Panc1 (cell line): ENCODE measurements at regions not wholly inside any gene's neighbourhood (a gene's known extent, or its start where the extent isn't known, plus 50 kb on each side); places are given as distances from the start of the nearest gene placed in this dataset.

Experiments
- ATAC-seq: fragments of 200-7000 bp; cut with Tn5 transposase; 2 replicates; pipeline ENCODE4 v1.9.1; 2020; ENCODE audit warnings: mild to moderate bottlenecking, moderate library complexity
- BruUV-seq: library from RNA; stranded (reverse); fragments of 400-500 nt; replicated peaks from 2 replicates; lab custom pipeline; 2021; lab: Mats Ljungman, UMichigan
- CTCF ChIA-PET: fragments of 300-600 bp; sonication (Branson Sonifier 250); formaldehyde crosslinking; loops from one replicate; lab custom pipeline; 2022; ENCODE audit warnings: antibody characterized with exemption; lab: Charles Lee
- POLR2A ChIA-PET: fragments of 300-600 bp; sonication (Branson Sonifier 250); formaldehyde crosslinking; loops from one replicate; lab custom pipeline; 2022; ENCODE audit warnings: antibody characterized with exemption; lab: Charles Lee
- DNase-seq: peaks from one replicate; pipeline ENCODE4 v3.0.0-alpha.2; 2010; ENCODE audit warnings: low read depth, low spot score
- H3K27ac ChIP-seq: 2 replicates; pipeline ENCODE4 v1.5.1; 2011; ENCODE audit warnings: mild to moderate bottlenecking, low read length, inconsistent platforms
- H3K27me3 ChIP-seq: fragments of 200-500 bp; sonication (Bioruptor generic); 2 replicates; pipeline ENCODE4 v1.6.0; 2014; ENCODE audit warnings: low read length, inconsistent platforms; ENCODE audit not compliant: control insufficient read depth, insufficient read depth
- H3K36me3 ChIP-seq: fragments of 200-500 bp; sonication (Bioruptor generic); 2 replicates; pipeline ENCODE4 v1.5.1; 2014; ENCODE audit warnings: inconsistent platforms, mild to moderate bottlenecking, low read length, moderate library complexity; ENCODE audit not compliant: control insufficient read depth, insufficient read depth
- H3K4me1 ChIP-seq: 2 replicates; pipeline ENCODE4 v1.5.1; 2011; ENCODE audit warnings: inconsistent platforms, mild to moderate bottlenecking, low read length, moderate library complexity; ENCODE audit not compliant: control insufficient read depth, insufficient read depth
- H3K4me3 ChIP-seq, 2 experiments: 2 replicates each; pipeline ENCODE4 v1.5.1; 2011 to 2012; ENCODE audit warnings: low read depth in 2 of 2, low read length in 2 of 2, mild to moderate bottlenecking in 2 of 2, inconsistent platforms in 1 of 2, moderate library complexity in 1 of 2
- H3K9me3 ChIP-seq: fragments of 200-500 bp; sonication (Bioruptor generic); 2 replicates; pipeline ENCODE4 v1.5.1; 2014; ENCODE audit warnings: low read depth, mild to moderate bottlenecking, inconsistent platforms, low read length, moderate library complexity; ENCODE audit not compliant: control insufficient read depth, insufficient read depth
- CTCF ChIP-seq: fragments of 450-650 bp; IDR thresholded peaks from 2 replicates; pipeline ENCODE4 v1.5.1; 2017; ENCODE audit warnings: mild to moderate bottlenecking
- POLR2AphosphoS5 ChIP-seq: IDR thresholded peaks from 2 replicates; pipeline ENCODE4 v1.6.1; 2012; ENCODE audit warnings: mild to moderate bottlenecking, low read depth, low read length, moderate library complexity
- REST ChIP-seq, 2 experiments: IDR thresholded peaks; 2 replicates each; pipeline ENCODE4 v1.6.1; 2011 to 2012; ENCODE audit warnings: low read depth in 2 of 2, control low read depth in 1 of 2, low read length in 1 of 2, mild to moderate bottlenecking in 1 of 2, moderate library complexity in 1 of 2; ENCODE audit not compliant: insufficient read depth in 1 of 2
- SIN3A ChIP-seq: IDR thresholded peaks from 2 replicates; pipeline ENCODE4 v1.6.1; 2012; ENCODE audit warnings: low read depth, mild to moderate bottlenecking, low read length, moderate library complexity, borderline replicate concordance; ENCODE audit not compliant: insufficient read depth
- TCF7L2 ChIP-seq: IDR thresholded peaks from 2 replicates; pipeline ENCODE4 v1.6.1; 2011; ENCODE audit warnings: mild to moderate bottlenecking, low read depth, low read length, inconsistent platforms
- in situ Hi-C: cut with HindIII; loops from 2 replicates; pipeline ENCODE4 v1.10.0; 2016; ENCODE audit warnings: low sequenced_read_pairs, low pct_unique_long_range_greater_than_20kb
- intact Hi-C: fragments of 100-400 bp; cut with micrococcal nuclease; formaldehyde crosslinking; loops from one replicate; pipeline ENCODE4 v1.10.0; 2022; ENCODE audit not compliant: unreplicated experiment

GRCh38 chr18:73827801-73828200 lies 319.8 kb downstream of the FBXO15 start:
- in situ Hi-C loops (no loop called here), intact Hi-C loops (no loop called here)
- DNase-seq: no peak
- Histone ChIP-seq H3K4me1 (no peaks in the 10 kb centered on the region), H3K36me3 (no peaks in the 10 kb centered on the region), H3K27ac (no peak overlapping the region), H3K9me3 (no peaks in the 10 kb centered on the region), H3K27me3 (peaks cover 4% of the 10 kb centered on the region; the same call in 1 of the 2 replicates), H3K4me3 (no peak overlapping the region)
- TF ChIP-seq CTCF: no peak
- no peak for TF ChIP-seq REST (IDR thresholded peaks at IDR 0.05; ENCODE audit: insufficient read depth in 1 of 2, low read depth in 2 of 2, low read length in 1 of 2)
- TF ChIP-seq POLR2AphosphoS5: no peak
- TF ChIP-seq TCF7L2: no peak
- TF ChIP-seq SIN3A: no peak
- POLR2A ChIA-PET: no interaction called here
- 0 out of 2 replicates have a peak, but pooled peaks have one; percentile 32 for ATAC-seq
- CTCF ChIA-PET: no interaction called here
- BruUV-seq: no TSS peak

GRCh38 chr18:73826098-73826497 lies 321.5 kb downstream of the FBXO15 start:
- no peak for TF ChIP-seq POLR2AphosphoS5
- TF ChIP-seq CTCF: no peak
- TF ChIP-seq SIN3A: no peak
- TF ChIP-seq REST (IDR thresholded peaks at IDR 0.05; ENCODE audit: insufficient read depth in 1 of 2, low read depth in 2 of 2, low read length in 1 of 2): no peak
- no peak for TF ChIP-seq TCF7L2
- no TSS peak for BruUV-seq
- POLR2A ChIA-PET: no interaction called here
- in situ Hi-C loops: no loop called here
- no peak overlapping the region for H3K4me3 ChIP-seq
- DNase-seq (no peak), ATAC-seq (no peak)
- CTCF ChIA-PET: no interaction called here
- no peaks in the 10 kb centered on the region for H3K9me3 ChIP-seq
- intact Hi-C loops: no loop called here
- no peak overlapping the region for H3K27ac ChIP-seq
- H3K27me3 ChIP-seq: peaks cover 4% of the 10 kb centered on the region; the same call in 1 of the 2 replicates
- no peaks in the 10 kb centered on the region for H3K36me3 ChIP-seq
- no peaks in the 10 kb centered on the region for H3K4me1 ChIP-seq
